C4-2B (cell line): ENCODE measurements at regions not wholly inside any gene's neighbourhood (a gene's known extent, or its start where the extent isn't known, plus 50 kb on each side); places are given as distances from the start of the nearest gene placed in this dataset.
A peak's percentile ranks its signal among the peaks of the same experiment; 100 is the strongest.

Experiments
- CTCF ChIP-seq: fragments of 450-650 bp; conservative IDR thresholded peaks from 2 replicates; pipeline ENCODE4 v1.5.1; 2017; ENCODE audit warnings: mild to moderate bottlenecking
- ZFX ChIP-seq: fragments of 450-650 bp; IDR thresholded peaks from 2 replicates; pipeline ENCODE4 v1.6.1; 2017

GRCh38 chr1:106360252-106360651 lies 696.2 kb upstream of the PRMT6 start:
- TF ChIP-seq CTCF: peak; percentile 53
- no peak for TF ChIP-seq ZFX
